ENCODE measurements at regions not wholly inside any gene's neighbourhood (a gene's known extent, or its start where the extent isn't known, plus 50 kb on each side); places are given as distances from the start of the nearest gene placed in this dataset.

DNA sequence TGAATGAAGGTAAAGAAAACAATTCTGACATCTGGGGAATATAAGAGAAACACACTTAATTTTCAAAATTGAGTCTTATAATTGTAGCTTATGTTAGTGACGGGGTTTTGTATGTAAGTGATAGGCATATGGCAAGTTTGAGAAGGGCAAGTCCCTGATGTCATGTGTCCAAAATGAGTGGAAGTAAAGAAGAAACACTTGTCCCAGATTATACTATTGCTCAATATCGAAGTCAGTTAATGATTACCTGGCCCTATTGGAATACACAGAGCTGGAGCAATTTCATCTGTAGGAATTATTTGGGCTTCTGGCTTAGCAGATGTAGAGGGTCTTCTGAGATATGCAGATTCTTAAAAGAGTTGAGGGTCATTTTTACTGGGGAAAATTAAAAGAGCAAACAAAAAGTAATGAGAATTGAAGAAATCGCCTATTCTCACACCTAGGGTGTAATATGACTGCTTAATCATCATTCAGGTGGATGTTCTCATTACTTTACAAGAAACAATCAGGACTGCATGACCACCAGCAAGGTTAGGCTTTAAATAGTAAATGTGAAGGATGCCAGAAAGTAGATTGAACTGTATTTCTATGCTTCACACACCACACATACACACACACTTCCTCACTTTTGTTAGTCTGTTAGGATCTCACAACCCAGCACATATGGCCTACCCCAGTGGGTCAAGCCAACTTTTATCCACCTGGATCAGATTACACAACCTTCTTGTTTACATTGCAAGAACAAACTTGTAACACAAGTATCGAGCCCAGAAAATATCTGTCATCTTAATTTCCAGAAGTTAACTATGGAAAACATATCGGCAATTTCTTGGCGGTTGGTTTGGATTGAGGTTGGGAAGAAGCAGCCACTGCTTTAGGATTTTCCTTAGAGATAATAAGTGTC lies 183.3 kb upstream of the LRRC3B start:
- H3K27ac ChIP-seq: peak overlapping the region; percentile 30
- TF ChIP-seq, protein P1, sequence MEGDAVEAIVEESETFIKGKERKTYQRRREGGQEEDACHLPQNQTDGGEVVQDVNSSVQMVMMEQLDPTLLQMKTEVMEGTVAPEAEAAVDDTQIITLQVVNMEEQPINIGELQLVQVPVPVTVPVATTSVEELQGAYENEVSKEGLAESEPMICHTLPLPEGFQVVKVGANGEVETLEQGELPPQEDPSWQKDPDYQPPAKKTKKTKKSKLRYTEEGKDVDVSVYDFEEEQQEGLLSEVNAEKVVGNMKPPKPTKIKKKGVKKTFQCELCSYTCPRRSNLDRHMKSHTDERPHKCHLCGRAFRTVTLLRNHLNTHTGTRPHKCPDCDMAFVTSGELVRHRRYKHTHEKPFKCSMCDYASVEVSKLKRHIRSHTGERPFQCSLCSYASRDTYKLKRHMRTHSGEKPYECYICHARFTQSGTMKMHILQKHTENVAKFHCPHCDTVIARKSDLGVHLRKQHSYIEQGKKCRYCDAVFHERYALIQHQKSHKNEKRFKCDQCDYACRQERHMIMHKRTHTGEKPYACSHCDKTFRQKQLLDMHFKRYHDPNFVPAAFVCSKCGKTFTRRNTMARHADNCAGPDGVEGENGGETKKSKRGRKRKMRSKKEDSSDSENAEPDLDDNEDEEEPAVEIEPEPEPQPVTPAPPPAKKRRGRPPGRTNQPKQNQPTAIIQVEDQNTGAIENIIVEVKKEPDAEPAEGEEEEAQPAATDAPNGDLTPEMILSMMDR (conservative IDR thresholded peaks at IDR 0.05): no peak

DNA sequence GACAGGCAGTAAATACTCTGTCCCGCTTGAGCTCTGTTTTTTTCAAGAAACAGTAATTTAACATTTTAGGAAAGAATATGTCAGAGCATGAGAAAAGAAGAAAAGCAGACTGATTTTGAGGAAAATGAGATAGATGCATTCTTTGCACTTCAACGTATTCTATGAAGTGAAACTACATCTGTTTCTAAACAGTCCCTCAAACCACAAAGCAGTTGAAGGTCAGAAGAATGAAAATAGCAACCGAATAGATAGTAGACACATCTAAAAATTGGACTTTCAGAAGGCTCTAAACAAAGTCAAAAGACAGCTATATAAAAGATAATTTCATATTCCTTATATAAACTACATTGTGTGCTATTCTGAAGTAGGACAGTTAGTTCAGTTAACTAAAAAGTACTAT lies 172.6 kb upstream of the LRRC3B start:
- TF ChIP-seq, protein P1 (conservative IDR thresholded peaks at IDR 0.05): no peak
- no peak overlapping the region for H3K27ac ChIP-seq

DNA sequence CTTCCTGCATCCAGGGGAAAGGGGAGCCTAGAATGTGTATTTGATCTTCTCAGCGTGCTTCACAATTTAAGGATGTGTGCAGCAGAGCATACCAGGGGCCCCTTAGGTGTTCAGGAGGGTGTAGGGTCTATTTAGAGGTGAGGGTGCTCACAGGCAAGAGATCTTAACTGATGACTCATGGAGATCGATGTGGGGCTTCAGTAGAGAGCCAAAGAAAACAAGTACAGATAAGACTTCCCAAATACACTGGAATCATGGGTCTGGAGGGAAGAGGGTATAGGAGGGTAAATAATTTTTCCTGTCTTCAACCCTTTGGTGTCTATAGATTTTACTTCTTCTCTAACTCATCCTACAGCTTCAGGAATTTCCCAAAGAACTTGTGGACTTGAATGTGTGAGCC lies 170.2 kb upstream of the LRRC3B start:
- TF ChIP-seq, protein P1 (conservative IDR thresholded peaks at IDR 0.05): no peak
- no peak overlapping the region for H3K27ac ChIP-seq

DNA sequence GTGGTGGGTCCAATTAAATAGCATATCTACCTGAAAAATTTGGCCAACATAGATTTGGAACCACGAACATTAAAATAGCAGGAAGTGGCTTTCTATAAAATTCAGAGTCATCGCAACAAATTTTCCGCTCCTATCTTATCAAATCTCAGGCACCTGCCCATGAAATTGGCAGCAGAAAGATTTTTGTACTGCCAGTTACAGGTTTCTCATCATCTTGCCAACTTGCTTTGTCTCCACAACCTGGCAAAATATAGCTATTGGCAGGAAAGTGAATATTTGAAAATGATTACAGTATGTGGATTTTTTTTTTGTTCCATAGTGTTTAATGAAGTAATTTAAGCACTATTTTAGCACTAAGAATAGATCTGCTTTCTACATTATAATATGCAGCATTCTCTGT lies 161.6 kb upstream of the LRRC3B start:
- H3K27ac ChIP-seq: no peak overlapping the region

DNA sequence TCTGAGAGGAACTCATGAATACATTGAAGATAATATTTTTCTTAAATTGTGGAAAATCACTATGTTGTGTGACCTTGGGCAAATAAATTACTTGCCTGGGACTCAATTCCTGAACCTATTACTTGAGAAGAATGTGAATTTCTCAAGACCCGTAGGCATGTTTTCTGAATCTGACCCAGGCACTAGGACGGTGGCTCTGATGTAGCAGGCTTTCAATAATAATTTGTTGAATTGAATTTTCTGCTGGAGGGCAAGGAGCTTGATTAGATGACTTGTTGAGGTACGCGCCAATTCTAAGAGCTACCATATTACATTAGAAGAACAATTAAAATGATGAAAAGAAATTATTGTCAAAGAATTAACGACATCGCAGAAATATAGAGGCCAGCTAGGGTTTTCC lies 150.2 kb upstream of the LRRC3B start:
- TF ChIP-seq, protein P1 (conservative IDR thresholded peaks at IDR 0.05): no peak
- no peak overlapping the region for H3K27ac ChIP-seq

More for the DNA sequence above, 161.6 kb upstream of the LRRC3B start:
- TF ChIP-seq, protein P1 (conservative IDR thresholded peaks at IDR 0.05): no peak

DNA sequence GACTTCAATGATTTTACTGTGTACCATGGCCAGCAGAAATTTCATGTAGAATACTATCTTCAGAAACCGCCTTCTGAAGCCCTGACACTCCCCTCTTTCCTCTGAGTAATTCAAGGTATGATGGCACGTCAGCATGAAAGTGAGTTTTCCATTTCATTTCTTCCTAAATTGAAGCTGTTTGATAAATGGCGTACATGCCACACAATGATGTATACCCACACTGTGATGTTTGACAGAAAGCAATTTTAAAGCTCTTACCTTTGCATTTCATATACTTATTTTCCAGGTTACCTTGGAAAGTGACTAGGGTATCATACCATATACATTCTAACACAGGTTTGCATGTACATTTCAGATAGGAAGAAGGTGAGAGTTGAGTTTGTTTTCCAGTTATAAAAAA lies 147.9 kb upstream of the LRRC3B start:
- no peak overlapping the region for H3K27ac ChIP-seq
- TF ChIP-seq, protein P1 (conservative IDR thresholded peaks at IDR 0.05): no peak

DNA sequence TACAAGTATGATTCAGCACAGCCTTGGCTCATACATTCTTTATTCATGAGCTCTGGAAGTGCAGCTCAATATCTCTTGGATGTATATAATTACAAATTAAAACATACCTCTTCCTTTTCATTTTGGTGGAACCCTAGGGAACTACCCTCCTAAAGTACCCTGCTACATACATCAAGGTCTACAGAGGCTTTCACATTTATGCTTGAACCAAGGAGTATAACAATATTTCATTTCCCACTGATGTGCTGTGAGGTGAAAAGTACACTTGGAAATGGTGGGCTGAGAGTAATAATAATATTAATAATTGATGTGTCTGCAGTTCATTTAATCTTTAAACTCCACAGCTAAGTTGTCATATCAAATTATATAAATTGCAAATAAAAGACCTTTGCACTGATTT lies 142.2 kb upstream of the LRRC3B start:
- no peak overlapping the region for H3K27ac ChIP-seq
- TF ChIP-seq, protein P1 (conservative IDR thresholded peaks at IDR 0.05): no peak

All from VCaP (cell line).